ENCODE measurements at regions not wholly inside any gene's neighbourhood (a gene's known extent, or its start where the extent isn't known, plus 50 kb on each side); places are given as distances from the start of the nearest gene placed in this dataset.

DNA sequence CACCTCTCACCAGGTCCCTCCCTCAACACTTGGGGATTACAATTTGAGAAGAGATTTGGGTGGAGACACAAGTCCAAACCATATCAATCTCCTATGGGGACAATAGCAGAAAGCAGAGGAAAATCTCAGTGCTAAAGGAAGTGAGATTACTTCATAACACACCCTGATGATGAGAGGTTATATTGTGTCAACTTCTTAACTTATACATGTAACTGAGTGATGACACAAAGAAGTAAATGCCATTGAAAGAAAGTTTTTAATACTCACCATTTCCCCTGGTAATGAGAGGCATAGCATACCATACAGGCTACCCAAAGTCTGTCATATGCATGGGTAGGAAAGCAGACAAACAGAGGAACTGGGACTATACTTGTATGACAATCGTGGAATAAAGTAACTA, 137.2 kb downstream of the MMUT start (continued):
- TF ChIP-seq JUND (IDR thresholded peaks at IDR 0.05; ENCODE audit: low read depth, low read length) (no peak), IRF5 (IDR thresholded peaks at IDR 0.05; ENCODE audit: borderline replicate concordance) (no peak), KLF5 (IDR thresholded peaks at IDR 0.05; ENCODE audit: partially characterized antibody) (no peak), RELA (IDR thresholded peaks at IDR 0.05; ENCODE audit: borderline replicate concordance, partially characterized antibody) (no peak), MAX (IDR thresholded peaks at IDR 0.05; ENCODE audit: low read depth, low read length) (no peak), ZNF207 (IDR thresholded peaks at IDR 0.05; ENCODE audit: borderline replicate concordance) (no peak), PAX5 (IDR thresholded peaks at IDR 0.05; ENCODE audit: borderline replicate concordance, low read depth, low read length) (no peak)

GRCh38 chr6:49322861-49323260, 140.2 kb downstream of the MMUT start:
- FAIRE-seq (no peak), ATAC-seq (no peak), DNase-seq (ENCODE audit: low read depth, low spot score) (no peak)
- Histone ChIP-seq H3K27me3 (replicated peaks in 1 of 2; ENCODE audit: control insufficient read depth in 2 of 2, insufficient read depth in 2 of 2, low read length in 1 of 2) (no peaks in the 10 kb centered on the region), H3K9ac (ENCODE audit: control insufficient read depth, insufficient read depth, low read length) (no peak overlapping the region), H3K9me3 (replicated peaks; ENCODE audit: control insufficient read depth, insufficient read depth, low read length) (no peaks in the 10 kb centered on the region), H3K36me3 (ENCODE audit: control insufficient read depth in 2 of 2, insufficient read depth in 2 of 2, low read length in 1 of 2) (no peaks in the 10 kb centered on the region), H2AFZ (ENCODE audit: control insufficient read depth, low read depth, low read length) (no peak overlapping the region), H3K27ac (ENCODE audit: control insufficient read depth, insufficient read depth) (no peak overlapping the region), H4K20me1 (ENCODE audit: control insufficient read depth, insufficient read depth) (no peaks in the 10 kb centered on the region), H3K4me1 (ENCODE audit: control insufficient read depth, insufficient read depth, low read length) (no peaks in the 10 kb centered on the region), H3K79me2 (ENCODE audit: control insufficient read depth, insufficient read depth, low read length) (no peaks in the 10 kb centered on the region), H3K4me3 (no peak overlapping the region), H3K4me2 (ENCODE audit: control insufficient read depth, insufficient read depth) (no peak overlapping the region)
- in situ Hi-C loops (cut with MboI): no loop called here
- POLR2A ChIA-PET: no interaction called here
- intact Hi-C loops (cut with micrococcal nuclease; ENCODE audit: unreplicated experiment): no loop called here
- WGBS (ENCODE audit: insufficient coverage, insufficient replicate concordance, low lambda C conversion rate, missing lambda C conversion rate): 8% methylated on average over 1 of the region's 1 CpG
- RAD21 ChIA-PET (ENCODE audit: unreplicated experiment): no interaction called here
- SMC1A ChIA-PET (ENCODE audit: uncharacterized antibody, unreplicated experiment): no interaction called here
- no peak for TF ChIP-seq RFX5 (IDR thresholded peaks at IDR 0.05; ENCODE audit: low read depth, low read length)
- TF ChIP-seq IRF5 (IDR thresholded peaks at IDR 0.05; ENCODE audit: borderline replicate concordance): no peak
- no peak for TF ChIP-seq ZSCAN29 (IDR thresholded peaks at IDR 0.05)
- no peak for TF ChIP-seq ZNF24 (IDR thresholded peaks at IDR 0.05)
- TF ChIP-seq LARP7 (IDR thresholded peaks at IDR 0.05): no peak
- no peak for TF ChIP-seq FOXM1 (IDR thresholded peaks at IDR 0.05; ENCODE audit: low read depth, low read length)
- TF ChIP-seq YBX1 (IDR thresholded peaks at IDR 0.05): no peak
- no peak for TF ChIP-seq WRNIP1 (IDR thresholded peaks at IDR 0.05; ENCODE audit: borderline replicate concordance, low read depth, low read length)
- no peak for TF ChIP-seq MYC (IDR thresholded peaks at IDR 0.05; ENCODE audit: insufficient read depth, insufficient read length, insufficient replicate concordance, low read length, severe bottlenecking)
- TF ChIP-seq HDAC2 (IDR thresholded peaks at IDR 0.05): no peak
- no peak for TF ChIP-seq RELA (IDR thresholded peaks at IDR 0.05; ENCODE audit: borderline replicate concordance, partially characterized antibody)
- TF ChIP-seq, protein P1, sequence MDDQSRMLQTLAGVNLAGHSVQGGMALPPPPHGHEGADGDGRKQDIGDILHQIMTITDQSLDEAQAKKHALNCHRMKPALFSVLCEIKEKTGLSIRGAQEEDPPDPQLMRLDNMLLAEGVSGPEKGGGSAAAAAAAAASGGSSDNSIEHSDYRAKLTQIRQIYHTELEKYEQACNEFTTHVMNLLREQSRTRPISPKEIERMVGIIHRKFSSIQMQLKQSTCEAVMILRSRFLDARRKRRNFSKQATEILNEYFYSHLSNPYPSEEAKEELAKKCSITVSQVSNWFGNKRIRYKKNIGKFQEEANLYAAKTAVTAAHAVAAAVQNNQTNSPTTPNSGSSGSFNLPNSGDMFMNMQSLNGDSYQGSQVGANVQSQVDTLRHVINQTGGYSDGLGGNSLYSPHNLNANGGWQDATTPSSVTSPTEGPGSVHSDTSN (IDR thresholded peaks at IDR 0.05; ENCODE audit: insufficient replicate concordance, low read depth, low read length): no peak
- BruUV-seq (replicated peaks): no TSS peak
- CTCF ChIA-PET: no interaction called here

Measured in GM12878 (cell line).